ENCODE measurements at regions not wholly inside any gene's neighbourhood (a gene's known extent, or its start where the extent isn't known, plus 50 kb on each side); places are given as distances from the start of the nearest gene placed in this dataset.
A peak's percentile ranks its signal among the peaks of the same experiment; 100 is the strongest.

- no peak for DNase-seq (ENCODE audit: low spot score)
These were observed 220.7 kb upstream of the NRSN1 start for GRCh38 chr6:23905133-23905815.

DNA sequence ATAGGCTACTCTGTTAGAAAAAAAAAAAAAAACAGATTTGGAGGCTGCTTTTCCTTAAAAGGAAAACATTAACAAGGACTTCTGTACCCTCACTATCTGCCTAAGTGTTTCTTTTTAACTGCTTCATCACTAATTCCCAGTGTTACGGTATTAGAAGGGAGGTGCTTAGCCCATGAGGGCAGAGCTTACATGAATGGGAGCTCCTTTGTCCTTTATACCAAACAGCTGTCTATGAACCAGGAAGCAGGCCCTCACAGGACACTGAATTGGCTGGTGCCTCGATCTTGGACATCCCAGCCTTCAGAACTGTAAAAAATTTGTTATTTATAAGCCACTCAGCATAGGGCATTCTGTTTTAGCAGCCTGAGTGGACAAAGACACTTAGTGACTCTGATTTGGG is 215.6 kb upstream of the NRSN1 start:
- DNase-seq (ENCODE audit: low spot score): no peak

- no peak for DNase-seq (ENCODE audit: low spot score)
These were observed 198.1 kb upstream of the NRSN1 start for GRCh38 chr6:23927935-23928334.

DNA sequence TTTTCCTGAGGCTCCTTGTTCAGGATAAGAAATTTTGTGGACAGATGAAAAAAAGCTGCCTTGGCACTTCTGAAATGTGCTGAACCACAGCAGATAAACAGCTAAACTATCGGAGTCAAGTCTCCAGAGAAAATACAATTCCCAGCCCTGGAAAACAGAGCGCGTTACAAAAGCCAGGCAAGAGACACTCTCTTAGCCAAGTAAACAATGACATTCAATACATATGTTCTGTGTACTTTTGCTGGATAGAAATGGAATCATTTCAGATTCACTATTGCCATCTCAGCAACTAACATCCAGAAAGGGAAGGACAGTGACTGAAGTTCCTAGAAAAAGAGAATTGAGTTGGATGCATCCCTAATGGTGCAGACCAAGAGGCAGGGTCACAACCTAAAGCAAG is 196.8 kb upstream of the NRSN1 start:
- no peak for DNase-seq (ENCODE audit: low spot score)

DNA sequence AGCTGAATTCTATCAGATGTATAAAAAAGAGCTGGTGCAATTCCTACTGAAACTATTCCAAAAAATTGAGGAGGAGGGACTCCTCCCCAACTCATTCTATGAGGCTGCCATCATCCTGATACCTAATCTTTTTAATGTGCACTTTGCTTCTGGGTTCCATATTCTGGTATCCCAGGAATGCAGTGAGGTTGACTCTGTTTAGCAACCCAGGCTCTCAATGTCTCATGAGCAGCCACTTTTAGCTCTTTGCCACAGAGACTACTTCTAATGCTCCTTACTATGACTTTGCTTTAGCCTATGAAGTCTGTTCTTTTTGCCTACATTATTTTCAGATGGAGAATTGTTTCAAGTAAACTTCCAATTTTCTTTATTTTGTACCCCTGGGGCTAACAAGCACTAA is 185.5 kb upstream of the NRSN1 start:
- no peak for DNase-seq (ENCODE audit: low spot score)

- DNase-seq (ENCODE audit: low spot score): no peak
These were observed 174.3 kb upstream of the NRSN1 start for GRCh38 chr6:23951691-23952090.

GRCh38 chr6:23952245-23952644 is 173.8 kb upstream of the NRSN1 start:
- no peak for DNase-seq (ENCODE audit: low spot score)

- DNase-seq (ENCODE audit: low spot score): no peak
These were observed 172.0 kb upstream of the NRSN1 start for GRCh38 chr6:23953976-23954375.

DNA sequence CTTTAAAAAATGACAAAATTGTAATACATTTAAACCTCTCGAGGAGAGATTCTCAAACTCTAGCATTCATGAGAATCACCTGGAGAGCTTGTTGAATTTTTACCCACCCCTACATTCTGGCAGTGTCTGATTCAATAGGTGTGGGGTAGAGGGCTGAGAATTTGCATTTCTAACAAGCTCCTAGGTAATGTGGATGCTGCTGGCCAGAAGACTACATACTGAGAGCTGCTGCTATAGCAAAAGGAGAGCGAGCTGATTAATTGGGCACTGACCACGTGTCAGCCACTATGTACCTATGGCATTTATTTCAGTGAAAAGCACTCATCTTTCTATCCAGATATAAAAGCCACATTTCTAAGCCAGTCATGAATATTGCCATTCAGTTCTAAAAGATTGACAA is 169.0 kb upstream of the NRSN1 start:
- no peak for DNase-seq (ENCODE audit: low spot score)

DNA sequence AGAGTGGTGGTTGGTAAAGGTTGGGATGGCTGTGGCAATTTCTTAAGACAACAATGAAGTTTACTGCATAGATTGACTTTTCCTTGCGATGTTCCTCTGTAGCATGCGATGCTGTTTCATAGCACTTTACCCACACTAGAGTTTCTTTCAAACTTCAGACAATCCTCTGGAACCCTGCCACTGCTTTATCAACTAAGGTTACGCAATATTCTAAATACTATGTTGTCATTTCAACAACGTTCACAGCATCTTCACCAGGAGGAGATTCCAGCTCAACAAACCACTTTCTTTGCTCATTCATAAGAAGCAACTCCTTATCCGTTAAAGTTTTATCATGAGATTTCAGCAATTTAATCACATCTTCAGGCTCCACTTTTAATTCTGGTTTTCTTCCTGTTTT is 161.2 kb upstream of the NRSN1 start:
- no peak for DNase-seq (ENCODE audit: low spot score)

DNA sequence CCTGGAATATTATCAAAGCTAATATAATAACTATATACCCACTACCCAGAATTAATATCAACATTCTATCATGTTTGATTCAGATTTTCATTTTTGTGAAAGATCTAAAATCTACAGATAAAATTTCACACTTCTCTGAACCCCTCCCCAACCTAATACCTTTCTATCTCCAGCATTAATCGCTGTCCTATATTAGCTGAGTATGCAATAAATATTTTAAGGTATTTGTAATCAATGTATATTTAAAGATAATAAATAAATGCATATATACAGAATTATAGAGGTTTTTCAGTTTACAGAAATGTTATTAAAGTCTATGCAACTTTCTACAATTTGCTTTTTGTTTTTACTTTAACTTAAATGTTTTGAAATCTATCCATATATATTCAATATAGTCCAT is 156.7 kb upstream of the NRSN1 start:
- no peak for DNase-seq (ENCODE audit: low spot score)

- no peak for DNase-seq (ENCODE audit: low spot score)
These were observed 148.3 kb upstream of the NRSN1 start for GRCh38 chr6:23977706-23978105.

GRCh38 chr6:23980965-23981364 is 145.1 kb upstream of the NRSN1 start:
- no peak for DNase-seq (ENCODE audit: low spot score)

DNA sequence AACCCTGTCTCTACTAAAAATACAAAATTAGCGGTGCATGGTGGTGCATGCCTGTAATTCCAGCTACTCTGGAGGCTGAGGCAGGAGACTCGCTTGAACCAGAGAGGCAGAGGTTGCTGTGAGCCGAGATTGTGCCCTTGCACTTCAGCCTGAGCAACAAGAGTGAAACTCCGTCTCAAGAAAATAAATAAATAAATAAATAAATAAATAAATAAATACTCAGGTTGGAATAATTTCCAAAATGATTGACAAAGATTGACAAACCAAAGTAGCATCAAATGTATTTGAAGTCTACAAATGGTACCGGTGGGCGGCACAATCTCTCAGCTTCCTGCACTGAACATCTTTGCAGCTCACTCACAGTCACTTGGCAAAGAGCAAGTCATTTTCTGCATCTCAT is 144.1 kb upstream of the NRSN1 start:
- DNase-seq (ENCODE audit: low spot score): no peak

DNA sequence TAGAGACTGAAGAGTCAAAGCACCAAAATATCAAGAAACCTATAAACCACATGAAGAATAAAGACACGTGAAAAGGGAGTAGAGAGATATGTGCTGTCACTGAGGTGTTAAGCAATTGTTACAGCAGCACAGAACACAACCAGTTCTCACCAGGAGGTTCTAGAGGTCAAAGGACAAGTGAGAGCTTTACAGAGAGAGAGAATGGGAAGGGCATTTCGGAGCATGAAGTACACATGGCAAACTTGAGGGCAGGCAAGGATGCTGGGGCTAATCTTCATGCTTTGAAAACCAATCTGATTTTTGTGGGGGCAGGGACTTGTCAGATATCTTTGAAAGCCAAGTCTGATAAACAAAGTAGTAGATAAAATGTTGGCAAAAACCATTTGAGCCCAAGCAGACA is 142.3 kb upstream of the NRSN1 start:
- DNase-seq (ENCODE audit: low spot score): no peak

GRCh38 chr6:23985015-23985414 is 141.0 kb upstream of the NRSN1 start:
- no peak for DNase-seq (ENCODE audit: low spot score)

- no peak for DNase-seq (ENCODE audit: low spot score)
These were observed 136.0 kb upstream of the NRSN1 start for GRCh38 chr6:23989885-23990533.

GRCh38 chr6:23994013-23994412 is 132.0 kb upstream of the NRSN1 start:
- DNase-seq (ENCODE audit: low spot score): no peak

DNA sequence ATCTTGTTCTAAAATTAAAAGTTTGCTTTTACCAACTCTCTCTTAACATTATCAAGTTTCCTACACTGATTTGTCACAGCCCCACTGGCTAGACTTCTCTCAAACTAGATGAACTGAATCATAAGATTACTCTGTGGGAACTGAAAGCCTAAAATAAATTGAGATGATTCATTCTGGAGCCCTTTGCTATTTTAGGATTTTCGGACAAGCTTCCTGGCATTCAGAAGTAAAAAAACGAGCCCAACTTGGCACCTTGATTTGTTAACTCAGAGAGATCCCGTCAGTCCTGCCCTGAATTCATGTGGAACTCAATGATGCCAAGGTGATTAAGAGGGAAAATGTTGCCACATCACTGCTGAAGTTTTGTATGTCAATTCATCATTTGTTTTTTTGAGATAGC is 122.0 kb upstream of the NRSN1 start:
- peak; percentile 45 for DNase-seq (ENCODE audit: low spot score)

GRCh38 chr6:24004659-24005058 is 121.4 kb upstream of the NRSN1 start:
- no peak for DNase-seq (ENCODE audit: low spot score)

GRCh38 chr6:24006254-24006653 is 119.8 kb upstream of the NRSN1 start:
- DNase-seq (ENCODE audit: low spot score): no peak

- DNase-seq (ENCODE audit: low spot score): no peak
These were observed 116.7 kb upstream of the NRSN1 start for GRCh38 chr6:24009319-24009718.

GRCh38 chr6:24010133-24010532 is 115.9 kb upstream of the NRSN1 start:
- DNase-seq (ENCODE audit: low spot score): no peak

- DNase-seq (ENCODE audit: low spot score): no peak
These were observed 109.7 kb upstream of the NRSN1 start for GRCh38 chr6:24016286-24016685.

All from ureter (tissue), 1 donor.